ENCODE measurements at regions not wholly inside any gene's neighbourhood (a gene's known extent, or its start where the extent isn't known, plus 50 kb on each side); places are given as distances from the start of the nearest gene placed in this dataset.
"Not testable (repeated sequence)": the region's sequence is repeated elsewhere in the genome, so short reads cannot be mapped to it uniquely, and the experiment has no call there.

DNA sequence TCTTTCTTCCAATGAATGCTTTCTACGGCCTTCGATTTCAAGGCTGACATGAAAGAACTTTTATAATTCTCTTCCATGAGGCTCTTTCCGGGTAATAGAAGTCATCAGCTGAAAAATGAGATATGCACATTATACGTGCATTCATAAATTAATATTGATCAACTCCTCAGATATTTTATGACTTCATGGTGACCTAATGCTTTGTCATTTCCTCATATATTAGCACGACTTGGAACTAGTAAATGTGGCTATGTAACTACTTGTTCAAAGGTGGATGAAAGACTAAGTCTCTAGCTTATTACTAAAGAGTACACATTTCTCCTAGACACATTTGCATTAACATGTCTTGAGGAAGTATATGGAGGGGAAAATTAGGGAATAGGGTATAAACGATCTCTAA is 168.8 kb downstream of the HDGFL1 start:
- no peak overlapping the region for H3K27ac Mint-ChIP-seq

DNA sequence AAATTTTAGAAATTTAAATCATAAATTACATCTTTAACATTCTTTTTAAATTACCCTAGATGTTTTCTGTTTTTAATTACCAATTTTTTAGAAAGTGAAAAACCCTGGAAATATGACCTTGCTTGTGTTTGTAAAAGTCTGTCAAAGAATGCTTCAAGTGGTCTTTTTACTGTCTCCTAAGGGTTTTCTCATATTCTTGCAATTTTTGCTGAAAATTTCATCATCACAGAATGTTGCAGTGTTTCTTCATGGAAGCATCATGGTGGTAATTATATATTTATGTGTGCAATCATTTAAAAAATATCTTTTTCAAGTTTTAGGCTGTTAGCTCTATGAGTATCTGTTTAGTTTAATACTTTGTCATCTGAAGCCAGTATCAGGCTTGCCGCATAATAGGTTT is 178.2 kb downstream of the HDGFL1 start:
- intact Hi-C loops (cut with micrococcal nuclease): no loop called here
- peaks cover 5% of the 10 kb centered on the region for H3K9me3 Mint-ChIP-seq
- H3K4me3 Mint-ChIP-seq: no peak overlapping the region
- H3K36me3 Mint-ChIP-seq (ENCODE audit: low read depth): no peaks in the 10 kb centered on the region
- H3K27ac Mint-ChIP-seq: no peak overlapping the region
- H3K27me3 Mint-ChIP-seq: no peaks in the 10 kb centered on the region
- no peaks in the 10 kb centered on the region for H3K4me1 Mint-ChIP-seq (ENCODE audit: low read depth)

More for the DNA sequence above, 168.8 kb downstream of the HDGFL1 start:
- H3K9me3 Mint-ChIP-seq: peaks cover 20% of the 10 kb centered on the region
- H3K4me1 Mint-ChIP-seq (ENCODE audit: low read depth): no peaks in the 10 kb centered on the region
- intact Hi-C loops (cut with micrococcal nuclease): no loop called here
- no peak overlapping the region for H3K4me3 Mint-ChIP-seq
- no peaks in the 10 kb centered on the region for H3K27me3 Mint-ChIP-seq
- H3K36me3 Mint-ChIP-seq (ENCODE audit: low read depth): no peaks in the 10 kb centered on the region

DNA sequence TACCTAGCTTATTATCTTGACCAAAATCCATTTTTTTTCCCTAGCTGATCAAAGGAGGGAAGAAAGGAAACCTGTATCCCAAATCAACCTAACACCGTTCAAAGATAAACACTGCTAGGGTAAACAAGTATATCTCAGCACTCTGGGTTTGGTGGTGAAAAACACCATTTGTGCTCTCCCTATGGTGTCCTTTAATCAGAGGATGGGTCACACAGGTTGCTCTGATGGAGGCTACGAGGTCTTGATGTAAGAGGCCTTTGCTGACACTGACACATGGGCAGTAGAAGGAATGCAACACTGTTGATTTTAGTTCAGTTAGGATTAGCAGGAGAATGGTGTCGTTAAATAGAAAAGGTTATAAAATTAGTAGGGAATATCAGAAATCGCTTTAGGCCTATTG is 179.3 kb downstream of the HDGFL1 start:
- Mint-ChIP-seq H3K4me3 (no peak overlapping the region), H3K27ac (no peak overlapping the region), H3K36me3 (ENCODE audit: low read depth) (no peaks in the 10 kb centered on the region), H3K4me1 (ENCODE audit: low read depth) (no peaks in the 10 kb centered on the region), H3K27me3 (no peaks in the 10 kb centered on the region), H3K9me3 (no peaks in the 10 kb centered on the region)
- intact Hi-C loops (cut with micrococcal nuclease): no loop called here

DNA sequence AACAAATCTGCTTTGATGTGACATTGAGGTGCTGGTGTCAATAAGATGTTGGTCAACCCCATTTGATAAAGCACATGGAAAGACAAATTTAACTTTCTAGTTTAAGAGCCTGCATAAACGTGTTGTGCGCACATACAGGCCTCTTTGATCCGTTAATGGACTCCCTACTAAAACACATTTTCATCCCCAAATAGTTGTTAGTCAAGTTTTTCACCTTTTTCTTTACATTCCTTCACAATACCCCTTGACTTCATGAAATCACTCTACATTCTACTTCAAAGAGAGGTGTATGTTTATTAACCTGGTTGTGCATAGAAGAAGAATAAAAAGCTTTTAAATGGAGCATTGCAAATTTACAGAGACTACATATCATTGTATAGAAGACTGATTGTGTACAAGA is 180.3 kb downstream of the HDGFL1 start:
- no peak overlapping the region for H3K27ac Mint-ChIP-seq
- no peaks in the 10 kb centered on the region for H3K27me3 Mint-ChIP-seq
- no peak overlapping the region for H3K4me3 Mint-ChIP-seq
- H3K9me3 Mint-ChIP-seq: no peaks in the 10 kb centered on the region
- intact Hi-C loops (cut with micrococcal nuclease): no loop called here
- no peaks in the 10 kb centered on the region for H3K4me1 Mint-ChIP-seq (ENCODE audit: low read depth)
- no peaks in the 10 kb centered on the region for H3K36me3 Mint-ChIP-seq (ENCODE audit: low read depth)

DNA sequence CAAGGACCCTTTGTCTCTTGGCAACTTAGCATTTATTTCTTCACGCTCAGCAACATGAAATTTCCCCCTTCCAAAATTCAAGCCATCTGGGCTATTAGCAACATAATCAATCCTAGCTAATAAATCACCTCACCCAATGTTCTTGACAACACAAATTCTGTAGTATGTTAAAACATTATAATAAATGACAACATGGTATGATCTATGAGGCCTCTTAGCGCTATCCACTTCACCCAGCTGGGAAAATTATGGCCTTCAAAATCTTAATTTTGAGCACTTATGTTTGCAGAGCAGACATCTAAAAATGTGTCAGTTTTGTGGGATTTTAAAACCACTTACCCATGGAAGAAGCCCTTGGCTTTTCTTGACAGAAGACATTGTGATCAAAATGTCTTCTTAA is 181.9 kb downstream of the HDGFL1 start:
- H3K4me1 Mint-ChIP-seq (ENCODE audit: low read depth): no peaks in the 10 kb centered on the region
- H3K4me3 Mint-ChIP-seq: no peak overlapping the region
- H3K9me3 Mint-ChIP-seq: no peaks in the 10 kb centered on the region
- H3K36me3 Mint-ChIP-seq (ENCODE audit: low read depth): no peaks in the 10 kb centered on the region
- intact Hi-C loops (cut with micrococcal nuclease): no loop called here
- no peaks in the 10 kb centered on the region for H3K27me3 Mint-ChIP-seq
- no peak overlapping the region for H3K27ac Mint-ChIP-seq

DNA sequence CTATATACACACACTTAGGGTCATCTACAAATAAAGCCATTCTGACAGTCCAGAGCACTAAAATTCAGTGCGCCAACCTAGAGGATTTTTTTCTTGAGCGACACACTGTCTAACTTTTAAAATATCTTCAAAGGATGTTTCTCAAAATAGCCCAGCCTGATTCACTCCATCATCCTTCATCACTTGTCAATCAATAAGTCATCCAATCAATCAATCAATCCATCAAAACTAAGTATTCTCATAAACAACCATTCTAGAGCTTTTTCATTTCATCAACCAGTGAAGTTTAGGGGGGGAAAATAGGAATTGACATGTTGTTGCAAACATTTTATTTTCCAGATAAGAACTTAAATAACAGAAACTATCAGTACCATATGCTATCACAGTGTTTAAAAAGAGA is 183.2 kb downstream of the HDGFL1 start:
- intact Hi-C loops (cut with micrococcal nuclease): no loop called here
- Mint-ChIP-seq H3K36me3 (ENCODE audit: low read depth) (no peaks in the 10 kb centered on the region), H3K27me3 (no peaks in the 10 kb centered on the region), H3K9me3 (no peaks in the 10 kb centered on the region), H3K27ac (no peak overlapping the region), H3K4me3 (no peak overlapping the region), H3K4me1 (ENCODE audit: low read depth) (no peaks in the 10 kb centered on the region)

DNA sequence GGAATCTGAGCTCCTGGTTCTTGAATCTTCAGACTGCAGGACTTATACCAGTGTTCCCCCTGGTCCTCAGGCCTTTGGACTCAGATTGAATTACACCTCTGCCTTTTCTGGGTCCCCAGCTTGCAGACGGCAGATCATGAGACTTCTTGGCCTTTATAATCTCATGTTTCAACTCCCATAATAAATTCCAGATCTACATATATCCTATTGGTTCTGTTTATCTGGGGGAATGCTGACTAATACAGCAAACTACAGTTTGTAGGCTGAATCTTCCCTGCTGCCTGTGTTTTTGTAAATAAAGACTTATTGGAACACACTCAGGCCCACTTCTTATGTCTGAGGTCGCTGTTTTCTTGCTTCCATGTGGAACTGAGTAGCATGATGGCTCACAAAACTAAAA is 184.7 kb downstream of the HDGFL1 start:
- Mint-ChIP-seq H3K27ac (no peak overlapping the region), H3K27me3 (no peaks in the 10 kb centered on the region), H3K4me1 (ENCODE audit: low read depth) (no peaks in the 10 kb centered on the region), H3K4me3 (no peak overlapping the region), H3K36me3 (ENCODE audit: low read depth) (no peaks in the 10 kb centered on the region), H3K9me3 (no peaks in the 10 kb centered on the region)
- intact Hi-C loops (cut with micrococcal nuclease): no loop called here

DNA sequence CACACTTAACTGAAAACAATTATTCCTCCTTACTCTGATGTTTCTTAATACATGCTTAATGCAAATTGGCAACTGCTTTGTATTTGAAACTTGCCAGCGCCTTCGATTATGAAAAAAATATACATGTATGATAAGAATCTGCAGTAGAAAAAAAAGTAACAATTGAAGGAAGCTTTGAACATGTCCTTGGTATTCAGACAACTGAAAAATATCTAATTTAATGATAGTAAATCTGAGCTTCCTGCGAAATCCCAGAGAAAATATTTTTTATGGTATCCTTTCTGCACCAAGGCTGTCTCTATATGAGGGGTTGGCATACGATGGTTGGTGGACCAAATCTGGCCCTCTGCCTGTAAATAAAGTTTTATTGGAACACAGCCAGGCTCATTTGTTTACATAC is 186.2 kb downstream of the HDGFL1 start:
- Mint-ChIP-seq H3K36me3 (ENCODE audit: low read depth) (no peaks in the 10 kb centered on the region), H3K4me3 (no peak overlapping the region), H3K9me3 (no peaks in the 10 kb centered on the region), H3K27me3 (no peaks in the 10 kb centered on the region), H3K27ac (no peak overlapping the region), H3K4me1 (ENCODE audit: low read depth) (no peaks in the 10 kb centered on the region)
- intact Hi-C loops (cut with micrococcal nuclease): no loop called here

DNA sequence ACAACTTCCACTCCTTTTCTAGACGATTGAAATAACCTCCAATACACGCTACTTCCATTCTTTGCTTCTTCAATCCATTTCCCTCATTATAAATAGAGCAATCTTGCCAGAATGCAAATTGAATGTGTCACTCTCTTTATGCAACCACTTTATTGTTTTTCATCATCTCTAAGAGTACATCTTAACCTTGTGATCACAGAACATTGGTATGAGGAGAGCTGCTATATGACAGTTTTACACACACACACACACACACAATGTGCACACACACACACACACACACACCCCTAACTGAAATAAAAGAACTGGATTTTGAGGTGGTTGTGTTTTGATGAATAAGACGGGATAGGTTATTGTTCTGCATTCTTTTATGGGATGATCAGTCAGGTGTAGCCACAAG is 187.0 kb downstream of the HDGFL1 start:
- Mint-ChIP-seq H3K9me3 (no peaks in the 10 kb centered on the region), H3K36me3 (ENCODE audit: low read depth) (no peaks in the 10 kb centered on the region), H3K27ac (no peak overlapping the region), H3K4me1 (ENCODE audit: low read depth) (no peaks in the 10 kb centered on the region), H3K4me3 (no peak overlapping the region), H3K27me3 (no peaks in the 10 kb centered on the region)
- intact Hi-C loops (cut with micrococcal nuclease): no loop called here

DNA sequence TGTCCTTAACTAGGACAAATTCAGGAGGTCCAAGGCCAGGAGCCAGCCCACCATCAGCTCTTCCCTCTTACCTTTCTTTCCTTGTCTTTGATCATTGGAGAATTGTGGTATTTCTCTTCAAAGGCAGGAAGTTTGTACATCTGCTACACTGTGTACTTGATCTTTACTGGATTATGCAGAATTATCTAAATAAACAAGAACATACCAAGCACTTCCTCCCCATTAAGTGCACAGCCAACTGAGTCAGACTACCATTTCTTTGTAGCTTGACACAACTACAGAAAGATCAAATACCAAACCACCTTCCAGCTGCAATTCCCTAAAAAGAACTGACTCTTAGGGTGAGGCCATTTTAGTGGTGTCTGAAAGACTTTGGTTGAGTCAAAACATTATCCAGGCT is 195.1 kb downstream of the HDGFL1 start:
- Mint-ChIP-seq H3K27me3 (no peaks in the 10 kb centered on the region), H3K9me3 (peaks cover 25% of the 10 kb centered on the region), H3K4me1 (ENCODE audit: low read depth) (no peaks in the 10 kb centered on the region), H3K36me3 (ENCODE audit: low read depth) (no peaks in the 10 kb centered on the region), H3K4me3 (no peak overlapping the region), H3K27ac (no peak overlapping the region)
- intact Hi-C loops (cut with micrococcal nuclease): no loop called here

DNA sequence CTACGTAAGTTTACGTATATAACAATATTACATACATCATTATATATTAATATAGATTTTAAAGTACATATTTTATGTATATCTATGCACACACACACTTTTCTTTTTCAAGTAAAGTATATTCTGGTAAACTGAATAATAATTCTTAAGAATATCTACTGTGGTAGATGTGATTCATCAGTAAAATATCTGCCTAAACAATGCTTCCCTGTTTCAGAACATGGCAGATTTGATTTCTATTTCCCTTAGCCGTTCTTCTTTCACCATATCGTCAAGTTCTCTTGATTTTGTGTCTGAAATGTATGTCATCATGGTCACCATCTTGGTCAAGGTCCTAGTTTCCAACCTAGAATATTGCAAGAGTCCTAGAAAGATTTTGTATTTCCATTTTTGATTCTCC is 195.6 kb downstream of the HDGFL1 start:
- H3K4me1 Mint-ChIP-seq (ENCODE audit: low read depth): no peaks in the 10 kb centered on the region
- intact Hi-C loops (cut with micrococcal nuclease): no loop called here
- no peaks in the 10 kb centered on the region for H3K36me3 Mint-ChIP-seq (ENCODE audit: low read depth)
- peaks cover 25% of the 10 kb centered on the region for H3K9me3 Mint-ChIP-seq
- no peak overlapping the region for H3K27ac Mint-ChIP-seq
- no peak overlapping the region for H3K4me3 Mint-ChIP-seq
- H3K27me3 Mint-ChIP-seq: no peaks in the 10 kb centered on the region

DNA sequence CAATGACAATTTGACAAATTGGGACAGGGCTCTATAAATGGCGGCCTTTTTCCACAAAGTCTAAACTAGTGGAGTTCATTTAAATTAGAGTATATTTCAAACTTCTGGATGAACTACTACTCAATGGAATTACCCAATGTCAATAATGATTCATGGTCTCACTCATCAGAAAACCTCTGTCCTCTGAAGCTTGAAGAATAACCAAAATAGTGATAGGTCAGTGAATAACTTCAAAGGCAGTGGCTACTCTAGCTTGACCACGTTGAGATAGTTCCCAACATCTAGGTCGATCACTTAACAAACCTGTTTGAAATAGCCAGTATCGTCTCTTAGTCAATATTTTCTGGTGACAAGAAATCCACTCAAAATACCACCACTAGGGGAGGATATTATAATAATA is 197.6 kb downstream of the HDGFL1 start:
- Mint-ChIP-seq H3K9me3 (peaks cover 31% of the 10 kb centered on the region), H3K27me3 (no peaks in the 10 kb centered on the region), H3K4me1 (ENCODE audit: low read depth) (no peaks in the 10 kb centered on the region), H3K27ac (no peak overlapping the region), H3K36me3 (ENCODE audit: low read depth) (no peaks in the 10 kb centered on the region), H3K4me3 (no peak overlapping the region)
- intact Hi-C loops (cut with micrococcal nuclease): no loop called here

DNA sequence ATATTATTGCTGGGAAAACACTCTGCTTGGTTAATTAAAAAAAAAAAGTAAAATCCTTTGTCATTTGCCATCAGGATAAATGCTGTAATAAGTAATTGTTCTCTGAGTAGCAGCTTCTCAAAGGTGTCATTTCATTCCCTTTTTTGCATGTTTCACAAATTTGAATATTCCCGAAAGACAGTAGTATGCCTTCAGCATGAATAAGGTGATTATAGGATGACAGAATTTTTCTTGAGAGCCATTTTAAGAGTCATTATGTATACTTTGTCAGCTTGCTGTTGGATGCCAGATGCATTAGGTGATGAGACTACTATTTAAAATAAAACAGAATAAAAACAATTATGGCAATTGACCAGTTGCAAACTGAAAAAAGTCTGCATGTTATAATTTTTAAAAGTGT is 200.7 kb downstream of the HDGFL1 start:
- no peak overlapping the region for H3K27ac Mint-ChIP-seq
- H3K36me3 Mint-ChIP-seq (ENCODE audit: low read depth): no peaks in the 10 kb centered on the region
- H3K9me3 Mint-ChIP-seq: peaks cover 13% of the 10 kb centered on the region
- H3K27me3 Mint-ChIP-seq: no peaks in the 10 kb centered on the region
- no peaks in the 10 kb centered on the region for H3K4me1 Mint-ChIP-seq (ENCODE audit: low read depth)
- intact Hi-C loops (cut with micrococcal nuclease): no loop called here
- no peak overlapping the region for H3K4me3 Mint-ChIP-seq

DNA sequence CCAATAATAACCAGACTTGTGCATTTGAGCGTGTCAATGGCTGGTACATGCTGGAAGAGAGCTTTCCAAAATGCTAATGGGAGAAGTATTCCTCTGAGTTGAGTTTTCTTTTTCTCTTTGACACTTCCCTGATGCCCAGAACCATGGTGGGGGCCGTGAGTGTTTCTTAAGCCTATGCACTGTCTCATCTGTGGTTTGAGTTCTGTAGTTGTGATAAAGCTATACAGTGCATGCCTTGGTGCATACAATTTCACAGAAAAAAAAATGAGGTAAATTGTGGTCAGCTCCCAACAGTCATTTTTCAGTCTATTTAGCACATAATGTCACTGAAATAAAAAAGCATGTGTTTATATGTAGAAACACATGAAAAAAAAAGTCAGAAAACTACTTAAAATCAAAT is 204.8 kb downstream of the HDGFL1 start:
- H3K9me3 Mint-ChIP-seq: peaks cover 25% of the 10 kb centered on the region
- intact Hi-C loops (cut with micrococcal nuclease): no loop called here
- H3K27ac Mint-ChIP-seq: no peak overlapping the region
- no peaks in the 10 kb centered on the region for H3K4me1 Mint-ChIP-seq (ENCODE audit: low read depth)
- H3K27me3 Mint-ChIP-seq: no peaks in the 10 kb centered on the region
- no peak overlapping the region for H3K4me3 Mint-ChIP-seq
- no peaks in the 10 kb centered on the region for H3K36me3 Mint-ChIP-seq (ENCODE audit: low read depth)

DNA sequence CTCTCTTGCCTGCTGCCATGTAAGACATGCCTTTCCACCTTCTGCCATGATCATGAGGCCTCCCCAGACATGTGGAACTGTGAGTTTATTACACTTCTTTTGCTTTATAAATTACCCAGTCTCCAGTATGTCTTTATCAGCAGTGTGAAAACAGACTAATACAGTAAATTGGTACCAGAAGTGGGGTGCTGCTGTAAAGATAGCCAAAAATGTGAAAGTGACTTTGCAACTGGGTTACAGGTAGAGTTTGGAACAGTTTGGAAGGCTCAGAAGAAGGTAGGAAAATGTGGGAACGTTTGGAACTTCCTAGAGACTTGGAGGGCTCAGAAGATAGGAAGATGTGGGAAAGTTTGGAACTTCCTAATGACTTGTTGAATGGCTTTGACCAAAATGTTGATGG is 209.1 kb downstream of the HDGFL1 start:
- H3K4me1 Mint-ChIP-seq (ENCODE audit: low read depth); H3K27ac Mint-ChIP-seq; H3K27me3 Mint-ChIP-seq; H3K36me3 Mint-ChIP-seq (ENCODE audit: low read depth); intact Hi-C loops (cut with micrococcal nuclease); H3K4me3 Mint-ChIP-seq: not testable (repeated sequence)
- peaks cover 41% of the 10 kb centered on the region for H3K9me3 Mint-ChIP-seq

DNA sequence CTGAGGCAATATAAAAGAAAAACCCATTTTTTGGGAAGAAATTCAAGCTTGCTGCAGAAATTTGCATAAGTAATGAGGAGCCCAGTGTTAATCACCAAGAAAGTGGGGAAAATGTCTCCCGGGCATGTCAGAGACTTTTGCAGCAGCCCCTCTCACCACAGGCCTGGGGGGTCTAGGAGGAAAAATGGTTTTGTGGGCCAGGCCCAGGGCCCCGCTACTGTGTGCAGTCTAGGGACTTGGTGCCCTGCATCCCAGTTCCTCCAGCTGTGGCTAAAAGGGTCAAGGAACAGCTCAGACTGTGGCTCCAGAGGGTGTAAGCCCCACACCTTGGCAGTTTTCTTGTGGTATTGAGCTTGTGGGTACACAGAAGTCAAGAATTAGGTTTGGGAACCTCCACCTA is 209.7 kb downstream of the HDGFL1 start:
- H3K27ac Mint-ChIP-seq: no peak overlapping the region
- no peaks in the 10 kb centered on the region for H3K36me3 Mint-ChIP-seq (ENCODE audit: low read depth)
- no peaks in the 10 kb centered on the region for H3K4me1 Mint-ChIP-seq (ENCODE audit: low read depth)
- peaks cover 47% of the 10 kb centered on the region for H3K9me3 Mint-ChIP-seq
- intact Hi-C loops (cut with micrococcal nuclease): no loop called here
- no peaks in the 10 kb centered on the region for H3K27me3 Mint-ChIP-seq
- no peak overlapping the region for H3K4me3 Mint-ChIP-seq

Data from dendritic cell treated with granulocyte-macrophage colony-stimulating factor and Interleukin-4, amounts not matched to agents 40 ng/mL and 50 ng/mL, for 4 days (primary cell).